ENCODE measurements at regions not wholly inside any gene's neighbourhood (a gene's known extent, or its start where the extent isn't known, plus 50 kb on each side); places are given as distances from the start of the nearest gene placed in this dataset.

DNA sequence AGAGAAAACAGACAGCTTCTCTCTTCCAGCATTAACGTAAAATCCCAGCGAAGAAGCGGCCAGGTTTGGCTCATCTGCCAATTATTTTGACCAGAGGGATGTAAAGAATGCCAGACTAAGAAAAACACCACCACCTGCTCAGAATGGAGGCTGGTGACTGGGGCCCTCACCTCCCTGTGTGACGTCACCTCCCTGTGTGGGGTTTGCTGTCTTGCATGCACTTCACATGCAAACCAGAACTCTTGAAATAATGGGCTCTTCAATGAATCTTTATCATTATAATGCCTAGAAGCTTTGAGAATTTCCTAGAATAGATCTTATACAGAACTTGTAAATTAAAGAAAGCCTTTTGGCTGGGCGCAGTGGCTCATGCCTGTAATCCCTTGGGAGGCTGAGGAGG is 101.8 kb upstream of the WAC start:
- H3K4me3 ChIP-seq (ENCODE audit: low read depth, low read length): no peak overlapping the region
- in situ Hi-C loops (cut with HindIII; ENCODE audit: low sequenced_read_pairs): no loop called here
- no peak for DNase-seq (ENCODE audit: low read depth)
- TF ChIP-seq, protein P1, sequence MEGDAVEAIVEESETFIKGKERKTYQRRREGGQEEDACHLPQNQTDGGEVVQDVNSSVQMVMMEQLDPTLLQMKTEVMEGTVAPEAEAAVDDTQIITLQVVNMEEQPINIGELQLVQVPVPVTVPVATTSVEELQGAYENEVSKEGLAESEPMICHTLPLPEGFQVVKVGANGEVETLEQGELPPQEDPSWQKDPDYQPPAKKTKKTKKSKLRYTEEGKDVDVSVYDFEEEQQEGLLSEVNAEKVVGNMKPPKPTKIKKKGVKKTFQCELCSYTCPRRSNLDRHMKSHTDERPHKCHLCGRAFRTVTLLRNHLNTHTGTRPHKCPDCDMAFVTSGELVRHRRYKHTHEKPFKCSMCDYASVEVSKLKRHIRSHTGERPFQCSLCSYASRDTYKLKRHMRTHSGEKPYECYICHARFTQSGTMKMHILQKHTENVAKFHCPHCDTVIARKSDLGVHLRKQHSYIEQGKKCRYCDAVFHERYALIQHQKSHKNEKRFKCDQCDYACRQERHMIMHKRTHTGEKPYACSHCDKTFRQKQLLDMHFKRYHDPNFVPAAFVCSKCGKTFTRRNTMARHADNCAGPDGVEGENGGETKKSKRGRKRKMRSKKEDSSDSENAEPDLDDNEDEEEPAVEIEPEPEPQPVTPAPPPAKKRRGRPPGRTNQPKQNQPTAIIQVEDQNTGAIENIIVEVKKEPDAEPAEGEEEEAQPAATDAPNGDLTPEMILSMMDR (IDR thresholded peaks at IDR 0.05; ENCODE audit: low read depth, low read length, missing control alignments): no peak

DNA sequence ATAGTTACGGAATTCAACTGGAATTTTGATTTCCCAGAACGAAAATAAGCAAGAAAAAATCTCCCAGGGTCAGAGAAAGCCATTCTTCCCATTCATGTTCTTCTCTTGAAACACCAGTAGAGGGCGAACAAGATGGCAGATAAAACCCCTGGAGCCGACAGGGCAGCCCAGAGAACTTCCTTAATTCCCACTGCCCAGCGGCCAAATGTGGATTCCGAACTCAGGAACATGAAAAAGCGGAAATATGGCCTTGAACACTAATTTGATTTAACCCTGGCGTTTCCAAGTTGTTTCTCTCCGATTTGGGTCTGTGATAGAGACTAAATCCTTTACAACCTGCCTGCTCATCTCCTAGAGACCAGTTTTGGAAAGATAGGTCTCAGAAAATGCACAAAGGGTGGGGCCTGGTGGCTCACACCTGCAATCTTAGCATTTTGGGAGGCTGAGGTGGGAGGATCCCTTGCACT is 100.7 kb upstream of the WAC start:
- DNase-seq (ENCODE audit: low read depth): peak; percentile 53
- H3K4me3 ChIP-seq (ENCODE audit: low read depth, low read length): no peak overlapping the region
- in situ Hi-C loops (cut with HindIII; ENCODE audit: low sequenced_read_pairs): no loop called here
- TF ChIP-seq, protein P1 (IDR thresholded peaks at IDR 0.05; ENCODE audit: low read depth, low read length, missing control alignments): peak; percentile 80

- DNase-seq (ENCODE audit: low read depth): no peak
- in situ Hi-C loops (cut with HindIII; ENCODE audit: low sequenced_read_pairs): no loop called here
- TF ChIP-seq, protein P1 (IDR thresholded peaks at IDR 0.05; ENCODE audit: low read depth, low read length, missing control alignments): no peak
- no peak overlapping the region for H3K4me3 ChIP-seq (ENCODE audit: low read depth, low read length)
Observed at GRCh38 chr10:28434063-28434462, 98.9 kb upstream of the WAC start.

GRCh38 chr10:28442403-28442802 is 90.5 kb upstream of the WAC start:
- TF ChIP-seq, protein P1 (IDR thresholded peaks at IDR 0.05; ENCODE audit: low read depth, low read length, missing control alignments): no peak
- no peak overlapping the region for H3K4me3 ChIP-seq (ENCODE audit: low read depth, low read length)
- DNase-seq (ENCODE audit: low read depth): no peak
- in situ Hi-C loops (cut with HindIII; ENCODE audit: low sequenced_read_pairs): no loop called here

DNA sequence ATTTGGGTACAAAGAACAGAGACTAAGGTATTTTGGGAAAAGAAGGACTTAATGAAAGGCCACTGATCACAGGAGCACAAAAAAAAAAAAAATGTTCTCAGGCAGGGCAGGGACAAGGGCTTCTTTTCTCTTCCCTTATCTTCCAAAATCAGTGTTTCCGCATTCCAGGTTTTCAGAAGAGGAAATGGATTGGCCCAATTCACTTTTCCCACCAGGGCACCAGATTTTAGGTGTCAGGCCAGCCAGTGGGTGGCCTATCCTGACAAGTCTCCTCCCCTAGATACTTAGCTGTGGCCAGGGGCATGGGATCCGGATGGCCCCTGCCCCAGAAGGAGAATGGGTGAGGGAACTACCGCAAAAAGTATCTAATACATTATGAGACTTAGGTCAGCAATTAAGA is 88.9 kb upstream of the WAC start:
- in situ Hi-C loops (cut with HindIII; ENCODE audit: low sequenced_read_pairs): no loop called here
- no peak overlapping the region for H3K4me3 ChIP-seq (ENCODE audit: low read depth, low read length)
- no peak for DNase-seq (ENCODE audit: low read depth)
- TF ChIP-seq, protein P1 (IDR thresholded peaks at IDR 0.05; ENCODE audit: low read depth, low read length, missing control alignments): no peak

- no peak for DNase-seq (ENCODE audit: low read depth)
- TF ChIP-seq, protein P1 (IDR thresholded peaks at IDR 0.05; ENCODE audit: low read depth, low read length, missing control alignments): no peak
- H3K4me3 ChIP-seq (ENCODE audit: low read depth, low read length): no peak overlapping the region
- in situ Hi-C loops (cut with HindIII; ENCODE audit: low sequenced_read_pairs): no loop called here
Observed at GRCh38 chr10:28445516-28445915, 87.4 kb upstream of the WAC start.

DNA sequence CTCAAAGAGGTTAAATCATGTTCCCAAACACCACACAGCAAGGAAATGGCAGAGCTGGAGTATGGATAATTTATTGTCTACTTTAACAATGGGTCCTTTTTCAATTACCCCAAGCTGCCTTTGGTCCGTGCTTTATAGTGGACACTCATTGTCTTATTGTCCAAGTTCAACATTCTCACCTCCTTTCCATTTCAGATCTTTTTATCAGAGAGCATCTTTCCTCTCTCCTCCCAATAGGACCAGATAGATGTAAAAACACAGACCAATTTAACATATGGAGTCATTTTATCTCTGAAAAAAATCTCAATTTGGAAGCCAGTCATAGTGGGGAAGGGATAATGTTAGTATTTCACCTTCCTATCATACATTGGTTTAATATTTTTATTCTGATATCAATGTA is 83.5 kb upstream of the WAC start:
- no peak overlapping the region for H3K4me3 ChIP-seq (ENCODE audit: low read depth, low read length)
- TF ChIP-seq, protein P1 (IDR thresholded peaks at IDR 0.05; ENCODE audit: low read depth, low read length, missing control alignments): no peak
- in situ Hi-C loops (cut with HindIII; ENCODE audit: low sequenced_read_pairs): no loop called here
- DNase-seq (ENCODE audit: low read depth): no peak

Measured in astrocyte of the cerebellum (primary cell).